Keratinocyte (primary cell): ENCODE measurements at regions not wholly inside any gene's neighbourhood (a gene's known extent, or its start where the extent isn't known, plus 50 kb on each side); places are given as distances from the start of the nearest gene placed in this dataset.

ENCODE experiments used
- DNase-seq: peaks from one replicate; pipeline ENCODE4 v3.0.0-alpha.2; 2011; ENCODE audit warnings: low read depth, missing footprints, low spot score
- FAIRE-seq: peaks from 2 replicates; lab custom pipeline; 2011; peaks lifted over from hg19 to GRCh38; lab: Jason Lieb, UNC
- H2AFZ ChIP-seq: 2 replicates; pipeline ENCODE4 v1.6.0; 2012; ENCODE audit warnings: low read length, control low read depth, inconsistent platforms; ENCODE audit not compliant: control insufficient read depth
- H3K27ac ChIP-seq: 2 replicates; pipeline ENCODE4 v1.5.1; 2011; ENCODE audit warnings: low read length; ENCODE audit not compliant: control insufficient read depth, insufficient read depth
- H3K27me3 ChIP-seq: 3 replicates; pipeline ENCODE4 v1.6.0; 2011; ENCODE audit warnings: low read length; ENCODE audit not compliant: control insufficient read depth, insufficient read depth; ENCODE audit errors: extremely low read depth
- H3K36me3 ChIP-seq, 2 experiments: 2 replicates in 1 of 2; 3 replicates in 1 of 2; pipeline ENCODE4 v1.5.1; 2011; ENCODE audit warnings: low read length in 2 of 2, mild to moderate bottlenecking in 1 of 2; ENCODE audit not compliant: control insufficient read depth in 2 of 2, insufficient read depth in 2 of 2; ENCODE audit errors: extremely low read depth in 1 of 2
- H3K4me1 ChIP-seq: 3 replicates; pipeline ENCODE4 v1.5.1; 2011; ENCODE audit warnings: low read length; ENCODE audit not compliant: control insufficient read depth, insufficient read depth; ENCODE audit errors: extremely low read depth
- H3K4me2 ChIP-seq: 3 replicates; pipeline ENCODE4 v1.6.0; 2011; ENCODE audit warnings: low read depth, low read length; ENCODE audit not compliant: control insufficient read depth, insufficient read depth; ENCODE audit errors: extremely low read depth
- H3K4me3 ChIP-seq, 3 experiments: fragments of 200-600 bp in 1 of 3; sonication (generic) in 1 of 3; 2 replicates in 2 of 3; 3 replicates in 1 of 3; pipeline ENCODE4 v1.5.1; 2011 to 2016; ENCODE audit warnings: low read length in 3 of 3, mild to moderate bottlenecking in 3 of 3, control low read depth in 2 of 3, inconsistent platforms in 1 of 3, low read depth in 1 of 3, mixed read lengths in 1 of 3, mixed run types in 1 of 3, moderate library complexity in 1 of 3; ENCODE audit not compliant: control insufficient read depth in 2 of 3, insufficient read depth in 2 of 3; ENCODE audit errors: extremely low read depth in 1 of 3
- H3K79me2 ChIP-seq: 2 replicates; pipeline ENCODE4 v1.6.0; 2012; ENCODE audit warnings: low read length; ENCODE audit not compliant: control insufficient read depth, insufficient read depth
- H3K9ac ChIP-seq: 3 replicates; pipeline ENCODE4 v1.6.0; 2011; ENCODE audit warnings: low read length; ENCODE audit not compliant: control insufficient read depth, insufficient read depth; ENCODE audit errors: extremely low read depth
- H3K9me1 ChIP-seq: 3 replicates; pipeline ENCODE4 v1.6.0; 2011; ENCODE audit warnings: low read length; ENCODE audit not compliant: control insufficient read depth, insufficient read depth; ENCODE audit errors: extremely low read depth
- H3K9me3 ChIP-seq: 2 replicates; pipeline ENCODE4 v1.5.1; 2012; ENCODE audit warnings: low read depth, low read length; ENCODE audit not compliant: control insufficient read depth
- H4K20me1 ChIP-seq: 3 replicates; pipeline ENCODE4 v1.6.0; 2011; ENCODE audit warnings: low read length; ENCODE audit not compliant: control insufficient read depth, insufficient read depth; ENCODE audit errors: extremely low read depth
- CTCF ChIP-seq, 3 experiments: IDR thresholded peaks in 1 of 3; conservative IDR thresholded peaks in 1 of 3; optimal IDR thresholded peaks in 1 of 3; 2 replicates in 2 of 3; 3 replicates in 1 of 3; pipeline versions ENCODE3 to v1.5.1; 2011; ENCODE audit warnings: low read length in 3 of 3, mild to moderate bottlenecking in 3 of 3, moderate library complexity in 2 of 3, control low read depth in 1 of 3, inconsistent platforms in 1 of 3; ENCODE audit not compliant: insufficient read depth in 2 of 3; ENCODE audit errors: extremely low read depth in 1 of 3
- EZH2 ChIP-seq: IDR thresholded peaks from one replicate; pipeline ENCODE4 v1.6.1; 2012; ENCODE audit warnings: inconsistent platforms, mild to moderate bottlenecking, low read length, moderate library complexity
- dilution Hi-C: fragments of 300-500 bp; cut with MboI; formaldehyde crosslinking; loops from one replicate; pipeline ENCODE4 v1.7.0; 2020; ENCODE audit warnings: low sequenced_read_pairs; ENCODE audit not compliant: extremely low pct_ligation_motif_present

DNA sequence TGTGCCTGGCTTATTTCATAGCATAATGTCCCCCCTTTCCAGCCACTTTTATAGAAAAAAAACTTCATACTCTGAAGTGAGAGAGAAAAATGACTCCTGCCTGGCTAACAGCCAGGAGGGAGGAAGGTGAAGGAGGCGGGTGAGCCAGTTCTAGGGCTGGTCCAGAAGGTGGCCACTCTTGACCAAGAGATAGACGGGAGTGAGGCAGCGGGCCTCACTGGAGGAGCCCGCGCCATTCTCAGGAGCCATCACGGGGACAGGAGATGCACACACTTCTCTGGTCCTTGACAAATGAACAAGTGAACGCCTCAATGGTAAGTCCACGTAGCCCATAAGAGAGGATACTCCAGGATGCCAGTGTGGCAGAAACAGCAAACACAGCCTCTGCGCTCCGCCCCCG lies 231.4 kb downstream of the UQCRFS1 start:
- dilution Hi-C loops, result no loop called here
- Histone ChIP-seq H3K9me1 (no peaks in the 10 kb centered on the region), H3K4me3 (no peak overlapping the region), H3K36me3 (no peaks in the 10 kb centered on the region), H4K20me1 (no peaks in the 10 kb centered on the region), H3K79me2 (no peaks in the 10 kb centered on the region), H3K9ac (no peak overlapping the region), H3K4me2 (no peak overlapping the region), H3K9me3 (peaks cover 11% of the 10 kb centered on the region), H2AFZ (no peak overlapping the region), H3K4me1 (no peaks in the 10 kb centered on the region), H3K27me3 (no peaks in the 10 kb centered on the region), H3K27ac (no peak overlapping the region)
- DNase-seq (no peak), FAIRE-seq (no peak)
- no peak for TF ChIP-seq EZH2
- no peak for TF ChIP-seq CTCF (optimal IDR thresholded peaks at IDR 0.05 in 1 of 3, IDR thresholded peaks at IDR 0.05 in 1 of 3, conservative IDR thresholded peaks at IDR 0.05 in 1 of 3; ENCODE audit: extremely low read depth in 1 of 3, insufficient read depth in 2 of 3, low read length in 3 of 3)

- H3K36me3 ChIP-seq, result no peaks in the 10 kb centered on the region
- FAIRE-seq (no peak), DNase-seq (no peak)
- no peak for TF ChIP-seq EZH2
- TF ChIP-seq CTCF (optimal IDR thresholded peaks at IDR 0.05 in 1 of 3, IDR thresholded peaks at IDR 0.05 in 1 of 3, conservative IDR thresholded peaks at IDR 0.05 in 1 of 3; ENCODE audit: extremely low read depth in 1 of 3, insufficient read depth in 2 of 3, low read length in 3 of 3), result no peak
- no peak overlapping the region for H2AFZ ChIP-seq
- no peaks in the 10 kb centered on the region for H3K4me1 ChIP-seq
- H3K9ac ChIP-seq, result no peak overlapping the region
- no peak overlapping the region for H3K4me2 ChIP-seq
- no peak overlapping the region for H3K4me3 ChIP-seq
- no peaks in the 10 kb centered on the region for H3K27me3 ChIP-seq
- H3K9me1 ChIP-seq, result no peaks in the 10 kb centered on the region
- no peaks in the 10 kb centered on the region for H4K20me1 ChIP-seq
- H3K79me2 ChIP-seq, result no peaks in the 10 kb centered on the region
- H3K9me3 ChIP-seq, result peaks cover 17% of the 10 kb centered on the region
- no peak overlapping the region for H3K27ac ChIP-seq
- dilution Hi-C loops, result no loop called here
These were observed 232.6 kb downstream of the UQCRFS1 start for GRCh38 chr19:28980236-28980868.
